ENCODE measurements at regions not wholly inside any gene's neighbourhood (a gene's known extent, or its start where the extent isn't known, plus 50 kb on each side); places are given as distances from the start of the nearest gene placed in this dataset.

GRCh38 chr1:30540611-30541192, 182.7 kb downstream of the MATN1 start:
- Histone ChIP-seq H3K9me3 (no peaks in the 10 kb centered on the region), H3K4me3 (ENCODE audit: low read depth, low read length) (no peak overlapping the region), H3K27me3 (no peaks in the 10 kb centered on the region), H3K36me3 (no peaks in the 10 kb centered on the region), H3K4me1 (no peaks in the 10 kb centered on the region)
- no peak for DNase-seq
- TF ChIP-seq CTCF (IDR thresholded peaks at IDR 0.05; ENCODE audit: low read depth, low read length), result no peak

- TF ChIP-seq CTCF (IDR thresholded peaks at IDR 0.05; ENCODE audit: low read depth, low read length), result no peak
- Histone ChIP-seq H3K4me3 (ENCODE audit: low read depth, low read length) (no peak overlapping the region), H3K36me3 (no peaks in the 10 kb centered on the region), H3K4me1 (no peaks in the 10 kb centered on the region), H3K9me3 (no peaks in the 10 kb centered on the region), H3K27me3 (no peaks in the 10 kb centered on the region)
- no peak for DNase-seq
These were observed 183.5 kb downstream of the MATN1 start for GRCh38 chr1:30539884-30540283.

GRCh38 chr1:30538993-30539867, 184.2 kb downstream of the MATN1 start:
- no peaks in the 10 kb centered on the region for H3K27me3 ChIP-seq
- no peak overlapping the region for H3K4me3 ChIP-seq (ENCODE audit: low read depth, low read length)
- no peak for TF ChIP-seq CTCF (IDR thresholded peaks at IDR 0.05; ENCODE audit: low read depth, low read length)
- no peak for DNase-seq
- no peaks in the 10 kb centered on the region for H3K9me3 ChIP-seq
- no peaks in the 10 kb centered on the region for H3K4me1 ChIP-seq
- no peaks in the 10 kb centered on the region for H3K36me3 ChIP-seq

GRCh38 chr1:30538226-30538992, 185.0 kb downstream of the MATN1 start:
- H3K9me3 ChIP-seq, result no peaks in the 10 kb centered on the region
- H3K27me3 ChIP-seq, result no peaks in the 10 kb centered on the region
- no peaks in the 10 kb centered on the region for H3K4me1 ChIP-seq
- H3K36me3 ChIP-seq, result no peaks in the 10 kb centered on the region
- TF ChIP-seq CTCF (IDR thresholded peaks at IDR 0.05; ENCODE audit: low read depth, low read length), result no peak
- H3K4me3 ChIP-seq (ENCODE audit: low read depth, low read length), result no peak overlapping the region
- no peak for DNase-seq

- TF ChIP-seq CTCF (IDR thresholded peaks at IDR 0.05; ENCODE audit: low read depth, low read length), result no peak
- no peak for DNase-seq
- no peaks in the 10 kb centered on the region for H3K4me1 ChIP-seq
These were observed 186.1 kb downstream of the MATN1 start for GRCh38 chr1:30537279-30537678.

More at GRCh38 chr1:30537279-30537678, 186.1 kb downstream of the MATN1 start:
- no peaks in the 10 kb centered on the region for H3K36me3 ChIP-seq
- H3K9me3 ChIP-seq, result no peaks in the 10 kb centered on the region
- no peaks in the 10 kb centered on the region for H3K27me3 ChIP-seq
- H3K4me3 ChIP-seq (ENCODE audit: low read depth, low read length), result no peak overlapping the region
